OCI-LY1 (cell line): ENCODE measurements at regions not wholly inside any gene's neighbourhood (a gene's known extent, or its start where the extent isn't known, plus 50 kb on each side); places are given as distances from the start of the nearest gene placed in this dataset.

Source experiments
- H2AFZ ChIP-seq: fragments of 200-600 bp; sonication (generic), shearing (Covaris generic); 2 replicates; pipeline ENCODE4 v1.6.0; 2014; ENCODE audit warnings: antibody characterized with exemption, mild to moderate bottlenecking, low read length
- H3F3A ChIP-seq: fragments of 200-600 bp; sonication (generic), shearing (Covaris generic); 2 replicates; pipeline ENCODE4 v1.6.0; 2014; ENCODE audit warnings: mild to moderate bottlenecking, antibody characterized with exemption, low read length, moderate library complexity; ENCODE audit not compliant: insufficient read depth
- H3K27ac ChIP-seq: fragments of 200-600 bp; sonication (generic); 2 replicates; pipeline ENCODE4 v1.5.1; 2014; ENCODE audit warnings: low read length, mixed run types, mild to moderate bottlenecking, low read depth; ENCODE audit not compliant: poor library complexity, severe bottlenecking
- H3K27me3 ChIP-seq: fragments of 200-600 bp; sonication (generic); 2 replicates; pipeline ENCODE4 v1.6.0; 2014; ENCODE audit warnings: antibody characterized with exemption, mild to moderate bottlenecking, low read length, moderate library complexity; ENCODE audit not compliant: insufficient read depth
- H3K36me3 ChIP-seq: fragments of 200-600 bp; sonication (generic); 2 replicates; pipeline ENCODE4 v1.6.1; 2014; ENCODE audit warnings: mild to moderate bottlenecking, antibody characterized with exemption, low read length, moderate library complexity, mixed read lengths; ENCODE audit not compliant: insufficient read depth
- H3K4me1 ChIP-seq: fragments of 200-600 bp; sonication (generic); 2 replicates; pipeline ENCODE4 v1.5.1; 2014; ENCODE audit warnings: mild to moderate bottlenecking, low read length, moderate library complexity; ENCODE audit not compliant: insufficient read depth, severe bottlenecking
- H3K4me2 ChIP-seq: fragments of 200-600 bp; sonication (generic), shearing (Covaris generic); 2 replicates; pipeline ENCODE4 v1.6.1; 2014; ENCODE audit warnings: low read length
- H3K4me3 ChIP-seq: fragments of 200-600 bp; sonication (generic); 2 replicates; pipeline ENCODE4 v1.5.1; 2014; ENCODE audit warnings: low read length, low read depth, mild to moderate bottlenecking, mixed read lengths; ENCODE audit not compliant: poor library complexity, severe bottlenecking
- H3K79me2 ChIP-seq: fragments of 200-600 bp; shearing (Covaris generic); 2 replicates; pipeline ENCODE4 v1.6.1; 2016; ENCODE audit warnings: mixed run types, low read length, mixed read lengths; ENCODE audit not compliant: insufficient read depth
- H3K9ac ChIP-seq: fragments of 200-600 bp; sonication (generic), shearing (Covaris generic); 2 replicates; pipeline ENCODE4 v1.6.1; 2014; ENCODE audit warnings: mild to moderate bottlenecking, low read length, mixed read lengths
- H3K9me2 ChIP-seq: fragments of 200-600 bp; sonication (generic), shearing (Covaris generic); 2 replicates; pipeline ENCODE4 v1.6.1; 2014; ENCODE audit warnings: low read depth, mild to moderate bottlenecking, low read length, mixed read lengths
- H3K9me3 ChIP-seq: fragments of 200-600 bp; shearing (Covaris generic); 2 replicates; pipeline ENCODE4 v1.6.1; 2014; ENCODE audit warnings: low read length, mixed read lengths
- H4K20me1 ChIP-seq: fragments of 200-600 bp; sonication (generic), shearing (Covaris generic); 2 replicates; pipeline ENCODE4 v1.6.0; 2016; ENCODE audit warnings: mild to moderate bottlenecking, low read length; ENCODE audit not compliant: insufficient read depth
- CTCF ChIP-seq: fragments of 200-600 bp; sonication (generic), shearing (Covaris generic); IDR thresholded peaks from 2 replicates; pipeline ENCODE4 v1.5.1; 2017; ENCODE audit warnings: mild to moderate bottlenecking, antibody characterized with exemption, low read length, moderate library complexity, mixed read lengths
- EZH2 ChIP-seq: fragments of 200-600 bp; sonication (generic), shearing (Covaris generic); IDR thresholded peaks from 2 replicates; pipeline ENCODE4 v1.8.0; 2017; ENCODE audit warnings: borderline replicate concordance, mixed run types, mild to moderate bottlenecking, antibody characterized with exemption, low read length, moderate library complexity, mixed read lengths

DNA sequence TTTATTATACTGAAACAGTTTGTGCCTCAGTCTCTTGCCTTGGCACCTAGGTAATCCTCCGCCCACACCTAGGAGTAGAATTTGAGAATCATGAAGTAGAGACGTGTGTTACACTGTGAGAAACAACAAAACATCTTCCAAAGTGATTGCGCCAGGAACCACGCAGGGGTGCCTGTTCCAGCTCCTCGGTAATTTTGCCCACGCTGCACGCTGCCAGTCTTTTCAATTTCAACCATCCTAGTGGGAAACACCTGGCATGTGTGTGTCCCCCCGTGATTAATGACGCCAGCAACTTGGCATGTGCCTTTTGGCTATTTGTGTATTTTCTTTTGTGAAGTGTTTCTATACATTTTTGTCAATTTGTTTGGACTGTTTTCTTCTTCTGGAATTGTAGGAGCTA, 919.1 kb downstream of the BRD1 start:
- Histone ChIP-seq H3K4me2 (no peak overlapping the region), H3K4me3 (no peak overlapping the region), H2AFZ (no peak overlapping the region), H3K9me2 (no peaks in the 10 kb centered on the region), H3K4me1 (no peaks in the 10 kb centered on the region), H3K27ac (no peak overlapping the region), H3K9ac (no peak overlapping the region), H3K27me3 (no peaks in the 10 kb centered on the region), H3F3A (no peaks in the 10 kb centered on the region), H4K20me1 (no peaks in the 10 kb centered on the region), H3K79me2 (no peaks in the 10 kb centered on the region), H3K36me3 (no peaks in the 10 kb centered on the region), H3K9me3 (no peaks in the 10 kb centered on the region)
- TF ChIP-seq CTCF (no peak), EZH2 (no peak)

DNA sequence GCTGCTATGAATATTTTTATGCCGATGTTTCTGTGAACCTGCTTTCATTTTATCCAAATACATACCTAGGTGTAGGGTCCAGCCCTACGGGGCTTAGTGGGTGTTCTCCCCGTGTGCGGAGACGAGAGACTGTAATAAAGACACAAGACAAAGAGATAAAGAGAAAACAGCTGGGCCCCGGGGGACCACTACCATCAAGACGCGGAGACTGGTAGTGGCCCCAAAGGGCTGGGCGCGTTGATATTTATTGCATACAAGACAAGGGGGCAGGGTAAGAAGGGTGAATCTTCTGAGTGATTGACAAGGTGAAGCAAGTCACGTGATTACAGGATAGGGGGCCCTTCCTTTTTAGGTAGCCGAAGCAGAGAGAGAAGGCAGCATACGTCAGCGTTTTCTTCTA, 920.1 kb downstream of the BRD1 start:
- TF ChIP-seq EZH2 (no peak), CTCF (no peak)
- H3K9me3 ChIP-seq: no peaks in the 10 kb centered on the region
- H3K9me2 ChIP-seq: no peaks in the 10 kb centered on the region
- no peaks in the 10 kb centered on the region for H3K4me1 ChIP-seq
- H3K4me2 ChIP-seq: no peak overlapping the region
- no peak overlapping the region for H2AFZ ChIP-seq
- no peaks in the 10 kb centered on the region for H3K27me3 ChIP-seq
- H3K27ac ChIP-seq: no peak overlapping the region
- no peak overlapping the region for H3K9ac ChIP-seq
- H4K20me1 ChIP-seq: no peaks in the 10 kb centered on the region
- no peaks in the 10 kb centered on the region for H3F3A ChIP-seq
- no peak overlapping the region for H3K4me3 ChIP-seq
- H3K79me2 ChIP-seq: no peaks in the 10 kb centered on the region
- no peaks in the 10 kb centered on the region for H3K36me3 ChIP-seq

DNA sequence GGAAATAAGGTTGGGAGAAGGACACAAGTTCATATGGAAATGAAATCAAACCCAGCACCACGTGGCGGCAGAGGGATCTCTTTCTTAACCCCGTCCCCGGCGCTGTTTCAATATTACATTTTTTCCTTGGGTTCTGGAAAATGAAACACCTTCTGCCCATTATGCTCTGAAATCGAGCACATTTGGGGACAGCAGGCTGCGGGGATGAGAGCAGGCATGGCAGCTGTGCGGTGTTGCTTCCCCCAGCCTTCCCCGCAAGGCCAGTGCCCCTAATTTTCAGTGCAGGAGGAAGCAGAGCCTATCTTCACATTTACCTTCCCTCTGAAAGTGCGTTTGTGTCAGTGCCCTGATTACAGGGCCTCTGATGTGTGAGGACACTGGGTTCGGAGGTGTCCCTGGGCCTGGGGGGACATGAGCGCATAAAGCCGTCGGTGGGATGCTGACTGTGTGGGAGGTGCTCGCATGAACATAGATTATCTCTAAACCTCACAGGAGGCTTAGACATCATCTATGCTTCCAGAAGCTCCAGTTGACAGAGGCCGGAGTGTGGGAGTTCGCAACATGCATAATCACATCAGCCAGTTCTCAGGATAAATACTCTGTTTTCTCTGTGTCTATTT, 921.3 kb downstream of the BRD1 start:
- H3K9me3 ChIP-seq: no peaks in the 10 kb centered on the region
- no peaks in the 10 kb centered on the region for H3K4me1 ChIP-seq
- no peak overlapping the region for H2AFZ ChIP-seq
- H3K36me3 ChIP-seq: no peaks in the 10 kb centered on the region
- no peak overlapping the region for H3K27ac ChIP-seq
- H3F3A ChIP-seq: no peaks in the 10 kb centered on the region
- H4K20me1 ChIP-seq: no peaks in the 10 kb centered on the region
- no peak overlapping the region for H3K9ac ChIP-seq
- H3K79me2 ChIP-seq: no peaks in the 10 kb centered on the region
- H3K4me2 ChIP-seq: no peak overlapping the region
- H3K9me2 ChIP-seq: no peaks in the 10 kb centered on the region
- no peak overlapping the region for H3K4me3 ChIP-seq
- TF ChIP-seq EZH2 (no peak), CTCF (no peak)
- H3K27me3 ChIP-seq: no peaks in the 10 kb centered on the region
